BE2C (cell line): ENCODE measurements at regions not wholly inside any gene's neighbourhood (a gene's known extent, or its start where the extent isn't known, plus 50 kb on each side); places are given as distances from the start of the nearest gene placed in this dataset.

Experiments used
- DNase-seq: peaks from one replicate; pipeline ENCODE4 v3.0.0-alpha.2; 2020
- H3K27me3 ChIP-seq: fragments of 250-450 bp; sonication (Bioruptor Pico); 2 replicates; pipeline ENCODE4 v1.5.1; 2020; ENCODE audit warnings: mild to moderate bottlenecking
- H3K36me3 ChIP-seq: fragments of 250-450 bp; sonication (Bioruptor Pico); 2 replicates; pipeline ENCODE4 v1.5.1; 2020; ENCODE audit warnings: mild to moderate bottlenecking
- H3K4me1 ChIP-seq: fragments of 250-450 bp; sonication (Bioruptor Pico); 2 replicates; pipeline ENCODE4 v1.5.1; 2020
- H3K4me3 ChIP-seq: 2 replicates; pipeline ENCODE4 v1.5.1; 2011; ENCODE audit warnings: low read depth, low read length
- H3K9me3 ChIP-seq: fragments of 250-450 bp; sonication (Bioruptor Pico); 2 replicates; pipeline ENCODE4 v1.5.1; 2020
- CTCF ChIP-seq: IDR thresholded peaks from 2 replicates; pipeline ENCODE4 v1.5.1; 2012; ENCODE audit warnings: mild to moderate bottlenecking, low read depth, low read length

GRCh38 chr18:10398571-10398970 is 55.9 kb upstream of the APCDD1 start:
- TF ChIP-seq CTCF = no peak
- Histone ChIP-seq H3K27me3 (no peaks in the 10 kb centered on the region; the same call in 1 of the 2 replicates), H3K4me1 (no peaks in the 10 kb centered on the region), H3K9me3 (no peaks in the 10 kb centered on the region), H3K36me3 (no peaks in the 10 kb centered on the region), H3K4me3 (no peak overlapping the region)
- DNase-seq = no peak

DNA sequence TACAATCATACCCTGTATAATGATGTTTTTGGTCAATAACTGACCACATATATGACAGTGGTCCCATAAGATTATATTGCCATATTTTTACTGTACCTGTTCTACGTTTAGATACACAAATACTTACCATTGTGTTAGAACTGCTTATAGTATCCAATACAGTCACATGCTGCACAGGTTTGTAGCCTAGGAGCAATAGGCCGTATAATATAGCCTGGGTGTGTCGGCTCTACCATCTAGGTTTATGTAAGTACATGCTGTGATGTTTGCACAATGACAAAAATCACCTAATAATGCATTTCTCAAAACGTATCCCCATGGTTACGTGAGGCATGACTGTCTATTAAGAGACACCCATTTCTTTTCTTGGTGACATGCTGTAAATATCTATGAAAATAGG is 55.0 kb upstream of the APCDD1 start:
- TF ChIP-seq CTCF = no peak
- DNase-seq = no peak

GRCh38 chr18:10400534-10401307 is 53.7 kb upstream of the APCDD1 start:
- Histone ChIP-seq H3K4me1 (no peaks in the 10 kb centered on the region), H3K4me3 (no peak overlapping the region), H3K9me3 (no peaks in the 10 kb centered on the region), H3K36me3 (no peaks in the 10 kb centered on the region), H3K27me3 (no peaks in the 10 kb centered on the region; the same call in 1 of the 2 replicates)
- no peak for TF ChIP-seq CTCF
- DNase-seq = no peak

More for the DNA sequence above, 55.0 kb upstream of the APCDD1 start:
- Histone ChIP-seq H3K4me3 (no peak overlapping the region), H3K9me3 (no peaks in the 10 kb centered on the region), H3K4me1 (no peaks in the 10 kb centered on the region), H3K27me3 (no peaks in the 10 kb centered on the region; the same call in 1 of the 2 replicates), H3K36me3 (no peaks in the 10 kb centered on the region)

DNA sequence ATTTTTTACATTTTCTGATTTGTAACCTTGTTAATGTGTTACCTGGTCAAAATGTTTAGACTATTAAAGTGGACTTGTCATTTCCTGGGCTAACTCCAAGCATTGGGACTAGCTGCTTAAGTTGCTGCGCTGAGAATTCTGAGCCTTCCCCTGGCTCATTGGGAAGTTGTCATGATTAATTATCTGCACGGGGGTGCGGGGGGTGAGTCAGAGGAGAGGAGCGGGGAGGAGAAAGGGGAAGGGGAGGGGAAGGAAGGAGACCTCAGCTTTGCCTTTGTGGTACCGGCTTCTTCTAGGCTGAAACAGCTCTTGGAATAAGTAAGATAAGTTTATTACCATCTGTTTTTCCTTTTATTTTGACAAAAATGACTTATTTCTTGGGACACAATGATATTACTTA is 52.9 kb upstream of the APCDD1 start:
- Histone ChIP-seq H3K36me3 (no peaks in the 10 kb centered on the region), H3K27me3 (no peaks in the 10 kb centered on the region; the same call in 1 of the 2 replicates), H3K4me1 (no peaks in the 10 kb centered on the region), H3K4me3 (no peak overlapping the region), H3K9me3 (no peaks in the 10 kb centered on the region)
- no peak for TF ChIP-seq CTCF
- no peak for DNase-seq

GRCh38 chr18:10401930-10402329 is 52.5 kb upstream of the APCDD1 start:
- no peak for DNase-seq

More at GRCh38 chr18:10401930-10402329, 52.5 kb upstream of the APCDD1 start:
- no peak for TF ChIP-seq CTCF
- no peaks in the 10 kb centered on the region for H3K4me1 ChIP-seq
- H3K9me3 ChIP-seq = no peaks in the 10 kb centered on the region
- no peaks in the 10 kb centered on the region for H3K36me3 ChIP-seq
- H3K4me3 ChIP-seq = no peak overlapping the region
- H3K27me3 ChIP-seq = no peaks in the 10 kb centered on the region; the same call in 1 of the 2 replicates
